GM21447 (cell line): ENCODE measurements at regions not wholly inside any gene's neighbourhood (a gene's known extent, or its start where the extent isn't known, plus 50 kb on each side); places are given as distances from the start of the nearest gene placed in this dataset.

Source experiments
- ATAC-seq: cut with Tn5 transposase; IDR thresholded peaks from one replicate; pipeline ENCODE4 v1.9.1; 2021; ENCODE audit not compliant: unreplicated experiment

GRCh38 chr10:117427356-117427755, 52.1 kb upstream of the PDZD8 start:
- ATAC-seq: no peak

- ATAC-seq: peak; percentile 82
Measured at GRCh38 chr10:117425974-117426566, 50.8 kb upstream of the PDZD8 start.

GRCh38 chr10:117424883-117425649, 49.8 kb upstream of the PDZD8 start:
- no peak for ATAC-seq
